ENCODE measurements at regions not wholly inside any gene's neighbourhood (a gene's known extent, or its start where the extent isn't known, plus 50 kb on each side); places are given as distances from the start of the nearest gene placed in this dataset.

DNA sequence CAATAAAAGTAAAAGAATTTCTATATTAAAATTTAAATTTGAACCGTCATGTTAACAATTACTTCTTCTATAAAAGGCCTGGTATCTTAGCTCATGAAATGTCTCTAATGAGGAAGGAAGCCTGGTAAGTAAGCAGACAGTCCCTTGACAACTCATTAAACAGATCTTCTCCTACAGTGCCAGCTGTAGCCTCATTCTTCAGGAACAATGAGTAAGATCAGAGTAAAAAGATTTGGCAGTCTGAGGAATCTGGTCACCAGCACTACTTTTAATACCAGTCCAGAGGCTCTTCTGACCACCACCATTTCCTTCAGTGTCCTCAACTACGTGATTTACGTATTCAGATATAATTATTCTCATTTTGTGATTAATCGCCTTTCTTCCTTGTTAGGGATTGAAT is 955.0 kb upstream of the ALCAM start:
- Histone ChIP-seq H3K36me3 (ENCODE audit: control insufficient read depth in 2 of 4, insufficient read depth in 4 of 4, low read length in 3 of 4) (no peaks in the 10 kb centered on the region), H4K8ac (ENCODE audit: extremely low read depth, insufficient read depth, low read length) (no peak overlapping the region), H3K14ac (ENCODE audit: insufficient read length) (no peak overlapping the region), H3K27me3 (replicated peaks in 1 of 4; ENCODE audit: control insufficient read depth in 3 of 4, extremely low read depth in 1 of 4, insufficient read depth in 3 of 4, low read length in 3 of 4) (no peaks in the 10 kb centered on the region), H2BK5ac (ENCODE audit: low read depth, low read length) (no peak overlapping the region), H2BK15ac (ENCODE audit: low read length) (no peak overlapping the region), H3K56ac (replicated peaks; ENCODE audit: insufficient read length, low read depth, low read length) (no peak overlapping the region), H4K20me1 (replicated peaks in 1 of 2; ENCODE audit: control insufficient read depth in 1 of 2, insufficient read depth in 2 of 2, low read length in 2 of 2) (no peaks in the 10 kb centered on the region), H3K79me1 (ENCODE audit: low read depth, low read length) (no peaks in the 10 kb centered on the region), H3K23ac (ENCODE audit: insufficient read length) (no peak overlapping the region), H4K5ac (ENCODE audit: insufficient read length, low read depth, low read length) (no peak overlapping the region), H3K23me2 (ENCODE audit: low read depth, low read length) (no peaks in the 10 kb centered on the region), H2AK5ac (ENCODE audit: low read depth, low read length) (no peak overlapping the region), H3K18ac (ENCODE audit: extremely low read depth, low read length) (no peak overlapping the region), H2AFZ (ENCODE audit: low read length) (no peak overlapping the region), H4K91ac (replicated peaks; ENCODE audit: insufficient read length, low read length) (no peak overlapping the region), H3K27ac (ENCODE audit: low read depth, low read length) (no peak overlapping the region), H2BK120ac (replicated peaks; ENCODE audit: low read depth, low read length) (no peak overlapping the region), H3K4me3 (ENCODE audit: extremely low read depth in 1 of 4, insufficient read depth in 2 of 4, low read depth in 3 of 4, low read length in 4 of 4) (no peak overlapping the region), H3K9me3 (ENCODE audit: insufficient read depth in 2 of 2, low read depth in 1 of 2, low read length in 1 of 2) (no peaks in the 10 kb centered on the region), H3K4me2 (ENCODE audit: insufficient read depth in 1 of 2, low read depth in 2 of 2, low read length in 2 of 2) (no peak overlapping the region), H2BK12ac (ENCODE audit: low read depth, low read length) (no peak overlapping the region), H2BK20ac (ENCODE audit: low read length) (no peak overlapping the region), H3K4me1 (replicated peaks in 1 of 4; ENCODE audit: control insufficient read depth in 3 of 4, insufficient read depth in 4 of 4, low read length in 3 of 4) (no peaks in the 10 kb centered on the region), H3K9ac (replicated peaks in 1 of 4; ENCODE audit: extremely low read depth in 1 of 4, low read depth in 3 of 4, low read length in 3 of 4) (no peak overlapping the region), H3K79me2 (ENCODE audit: control insufficient read depth in 1 of 2, insufficient read depth in 2 of 2, low read length in 2 of 2) (no peaks in the 10 kb centered on the region), H3K4ac (replicated peaks; ENCODE audit: insufficient read length, low read depth, low read length) (no peak overlapping the region)
- no peak for TF ChIP-seq POLR2A (IDR thresholded peaks at IDR 0.05; ENCODE audit: control extremely low read depth in 1 of 2, low read depth in 2 of 2, low read length in 2 of 2)
- no peak for TF ChIP-seq SIN3A (conservative IDR thresholded peaks at IDR 0.05 in 1 of 2, IDR thresholded peaks at IDR 0.05 in 1 of 2; ENCODE audit: low read depth in 1 of 2, low read length in 2 of 2)
- TF ChIP-seq, protein P1, sequence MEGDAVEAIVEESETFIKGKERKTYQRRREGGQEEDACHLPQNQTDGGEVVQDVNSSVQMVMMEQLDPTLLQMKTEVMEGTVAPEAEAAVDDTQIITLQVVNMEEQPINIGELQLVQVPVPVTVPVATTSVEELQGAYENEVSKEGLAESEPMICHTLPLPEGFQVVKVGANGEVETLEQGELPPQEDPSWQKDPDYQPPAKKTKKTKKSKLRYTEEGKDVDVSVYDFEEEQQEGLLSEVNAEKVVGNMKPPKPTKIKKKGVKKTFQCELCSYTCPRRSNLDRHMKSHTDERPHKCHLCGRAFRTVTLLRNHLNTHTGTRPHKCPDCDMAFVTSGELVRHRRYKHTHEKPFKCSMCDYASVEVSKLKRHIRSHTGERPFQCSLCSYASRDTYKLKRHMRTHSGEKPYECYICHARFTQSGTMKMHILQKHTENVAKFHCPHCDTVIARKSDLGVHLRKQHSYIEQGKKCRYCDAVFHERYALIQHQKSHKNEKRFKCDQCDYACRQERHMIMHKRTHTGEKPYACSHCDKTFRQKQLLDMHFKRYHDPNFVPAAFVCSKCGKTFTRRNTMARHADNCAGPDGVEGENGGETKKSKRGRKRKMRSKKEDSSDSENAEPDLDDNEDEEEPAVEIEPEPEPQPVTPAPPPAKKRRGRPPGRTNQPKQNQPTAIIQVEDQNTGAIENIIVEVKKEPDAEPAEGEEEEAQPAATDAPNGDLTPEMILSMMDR (IDR thresholded peaks at IDR 0.05; ENCODE audit: control extremely low read depth in 1 of 3, insufficient read depth in 1 of 3, low read depth in 1 of 3, low read length in 3 of 3), result no peak
- no peak for TF ChIP-seq RNF2 (IDR thresholded peaks at IDR 0.05; ENCODE audit: borderline replicate concordance, low read depth, low read length, missing control alignments, poor library complexity, severe bottlenecking)
- TF ChIP-seq EP300 (IDR thresholded peaks at IDR 0.05; ENCODE audit: borderline replicate concordance in 1 of 2, low read depth in 2 of 2, low read length in 2 of 2), result no peak
- 66% methylated on average over 4 of the region's 4 CpGs; no CpG with 5 or more reads in 1 of the 2 experiments for whole genome bisulfite sequencing, 2 experiments (ENCODE audit: extremely low coverage in 1 of 2, insufficient coverage in 1 of 2, insufficient read length in 1 of 2, insufficient replicate concordance in 2 of 2, low coverage in 1 of 2, low lambda C conversion rate in 2 of 2, missing lambda C conversion rate in 1 of 2)
- POLR2A ChIA-PET (ENCODE audit: partially characterized antibody), result no interaction called here
- FAIRE-seq, result no peak
- CTCF ChIA-PET (ENCODE audit: partially characterized antibody), result interaction anchor here (1.4 kb wide), 1 partner anchor 86 kb away, joined by 3 read pairs; no protein-coding TSS in a partner anchor
- DNase-seq (ENCODE audit: low read depth in 1 of 2, low spot score in 2 of 2), result no peak
